HCT116 (cell line): ENCODE measurements at regions not wholly inside any gene's neighbourhood (a gene's known extent, or its start where the extent isn't known, plus 50 kb on each side); places are given as distances from the start of the nearest gene placed in this dataset.

Experiments
- ATAC-seq: fragments of 200-7000 bp; cut with Tn5 transposase; 2 replicates; pipeline ENCODE4 v1.9.1; 2020; ENCODE audit warnings: mild to moderate bottlenecking, moderate library complexity
- BruUV-seq: library from RNA; stranded (reverse); fragments of 400-500 nt; replicated peaks from 2 replicates; lab custom pipeline; 2021; lab: Mats Ljungman, UMichigan
- CTCF ChIA-PET: fragments of 300-600 bp; sonication (Branson Sonifier 250); formaldehyde crosslinking; loops from one replicate; lab custom pipeline; 2021; ENCODE audit warnings: antibody characterized with exemption; lab: Charles Lee
- POLR2A ChIA-PET: fragments of 300-600, 350-600 bp; sonication (Branson Sonifier 250); formaldehyde crosslinking; loops from one replicate; lab custom pipeline; 2021; ENCODE audit warnings: antibody characterized with exemption; lab: Charles Lee
- RAD21 ChIA-PET, 2 experiments: fragments of 300-600 bp; sonication (Branson Sonifier 250); formaldehyde crosslinking; loops; one replicate each; lab custom pipeline; 2023; ENCODE audit warnings: low total read pairs in 2 of 2; ENCODE audit not compliant: uncharacterized antibody in 2 of 2, unreplicated experiment in 2 of 2, low non-redundant PET in 1 of 2; lab: Charles Lee
- DNase-seq: peaks from one replicate; pipeline ENCODE4 v3.0.0-alpha.2; 2010; ENCODE audit warnings: low read depth, low spot score
- H2AFZ ChIP-seq: fragments of 200-600 bp; shearing (Covaris generic), sonication (generic); 2 replicates; pipeline ENCODE4 v1.6.1; 2017; ENCODE audit warnings: low read depth, mixed run types, mixed read lengths, antibody characterized with exemption, low read length; ENCODE audit not compliant: poor library complexity, severe bottlenecking
- H3K27ac ChIP-seq: 2 replicates; pipeline ENCODE4 v1.5.1; 2012; ENCODE audit warnings: low read depth, low read length
- H3K27me3 ChIP-seq: fragments of 200-600 bp; sonication (generic); 2 replicates; pipeline ENCODE4 v1.6.1; 2016; ENCODE audit warnings: mixed run types, low read length, mixed read lengths; ENCODE audit not compliant: insufficient read depth
- H3K36me3 ChIP-seq, 2 experiments: fragments of 200-500 bp in 1 of 2; fragments of 200-600 bp in 1 of 2; sonication (Bioruptor generic) in 1 of 2; sonication (generic) in 1 of 2; 2 replicates each; pipeline versions ENCODE4 v1.5.1 to v1.6.1; 2014 to 2016; ENCODE audit warnings: low read length in 2 of 2, inconsistent platforms in 1 of 2, mixed read lengths in 1 of 2, mixed run types in 1 of 2; ENCODE audit not compliant: insufficient read depth in 2 of 2, control insufficient read depth in 1 of 2
- H3K4me1 ChIP-seq, 2 experiments: fragments of 200-600 bp in 1 of 2; sonication (generic) in 1 of 2; 2 replicates each; pipeline versions ENCODE4 v1.5.1 to v1.6.1; 2012 to 2017; ENCODE audit warnings: low read length in 2 of 2, inconsistent platforms in 1 of 2, mild to moderate bottlenecking in 1 of 2, mixed read lengths in 1 of 2, mixed run types in 1 of 2, moderate library complexity in 1 of 2; ENCODE audit not compliant: insufficient read depth in 2 of 2, control insufficient read depth in 1 of 2
- H3K4me2 ChIP-seq: fragments of 200-600 bp; sonication (generic); 2 replicates; pipeline ENCODE4 v1.6.1; 2017; ENCODE audit warnings: mixed run types, low read length, mixed read lengths
- H3K4me3 ChIP-seq, 2 experiments: fragments of 200-600 bp in 1 of 2; sonication (generic) in 1 of 2; replicated peaks in 1 of 2; 2 replicates each; pipeline ENCODE4 v1.5.1; 2011 to 2016; ENCODE audit warnings: low read length in 2 of 2, control low read depth in 1 of 2, low read depth in 1 of 2, mild to moderate bottlenecking in 1 of 2, mixed read lengths in 1 of 2, mixed run types in 1 of 2
- H3K79me2 ChIP-seq: fragments of 200-600 bp; sonication (generic); 2 replicates; pipeline ENCODE4 v1.6.1; 2017; ENCODE audit warnings: mild to moderate bottlenecking, mixed run types, low read length, moderate library complexity, mixed read lengths; ENCODE audit not compliant: insufficient read depth
- H3K9ac ChIP-seq: fragments of 200-600 bp; sonication (generic); 2 replicates; pipeline ENCODE4 v1.6.1; 2016; ENCODE audit warnings: low read length, mixed read lengths
- H3K9me2 ChIP-seq: fragments of 200-600 bp; sonication (generic), shearing (Covaris generic); 2 replicates; pipeline ENCODE4 v1.6.1; 2017; ENCODE audit warnings: mixed run types, mild to moderate bottlenecking, moderate library complexity; ENCODE audit not compliant: insufficient read depth
- H3K9me3 ChIP-seq, 2 experiments: fragments of 200-500 bp in 1 of 2; fragments of 200-600 bp in 1 of 2; sonication (Bioruptor generic) in 1 of 2; sonication (generic) in 1 of 2; 2 replicates each; pipeline ENCODE4 v1.6.1; 2014 to 2017; ENCODE audit warnings: low read length in 2 of 2, mixed read lengths in 2 of 2, inconsistent platforms in 1 of 2, low read depth in 1 of 2, mild to moderate bottlenecking in 1 of 2, mixed run types in 1 of 2, moderate library complexity in 1 of 2; ENCODE audit not compliant: control insufficient read depth in 1 of 2, insufficient read depth in 1 of 2
- H4K20me1 ChIP-seq: fragments of 200-600 bp; sonication (generic), shearing (Covaris generic); 2 replicates; pipeline ENCODE4 v1.6.1; 2017; ENCODE audit warnings: mixed run types, mild to moderate bottlenecking, moderate library complexity; ENCODE audit not compliant: insufficient read depth
- ATF3 ChIP-seq: IDR thresholded peaks from 2 replicates; pipeline ENCODE4 v1.6.1; 2012
- CEBPB ChIP-seq: IDR thresholded peaks from 2 replicates; pipeline ENCODE4 v1.6.1; 2012; ENCODE audit warnings: low read depth
- EGR1 ChIP-seq: IDR thresholded peaks from 2 replicates; pipeline ENCODE4 v1.6.1; 2012; ENCODE audit warnings: low read depth
- EZH2 ChIP-seq: fragments of 200-600 bp; sonication (generic); IDR thresholded peaks from 2 replicates; pipeline ENCODE4 v1.6.1; 2017; ENCODE audit warnings: antibody characterized with exemption, mixed run types
- EZH2phosphoT487 ChIP-seq: fragments of 200-600 bp; IDR thresholded peaks from 2 replicates; pipeline ENCODE4 v1.6.1; 2018; ENCODE audit warnings: antibody characterized with exemption, borderline replicate concordance
- JUND ChIP-seq: IDR thresholded peaks from 2 replicates; pipeline ENCODE4 v1.6.1; 2012
- MAX ChIP-seq: IDR thresholded peaks from 2 replicates; pipeline ENCODE4 v1.6.1; 2012
- POLR2A ChIP-seq: IDR thresholded peaks from 2 replicates; pipeline ENCODE4 v1.7.0; 2011; ENCODE audit warnings: borderline replicate concordance; ENCODE audit not compliant: insufficient read depth, insufficient read length; ENCODE audit errors: extremely low read depth
- SIN3A ChIP-seq: IDR thresholded peaks from 2 replicates; pipeline ENCODE4 v1.6.1; 2012; ENCODE audit warnings: low read depth
- SP1 ChIP-seq: IDR thresholded peaks from 2 replicates; pipeline ENCODE4 v1.6.1; 2012; ENCODE audit warnings: low read depth
- SRF ChIP-seq: IDR thresholded peaks from 2 replicates; pipeline ENCODE4 v1.6.1; 2012; ENCODE audit warnings: low read depth
- TCF7L2 ChIP-seq: IDR thresholded peaks from 2 replicates; pipeline ENCODE4 v1.7.0; 2011; ENCODE audit warnings: borderline replicate concordance, inconsistent platforms; ENCODE audit not compliant: insufficient read depth, insufficient read length; ENCODE audit errors: extremely low read depth
- ZNF274 ChIP-seq: fragments of 200-500 bp; sonication (Bioruptor generic); IDR thresholded peaks from 2 replicates; pipeline ENCODE4 v1.6.1; 2014; ENCODE audit warnings: mild to moderate bottlenecking, low read depth, low read length, inconsistent platforms
- intact Hi-C: fragments of 100-400 bp; cut with micrococcal nuclease; formaldehyde crosslinking; loops from 2 replicates; pipeline ENCODE4 v1.10.0; 2022
- TF ChIP-seq, protein P1 (sequence below): IDR thresholded peaks from 2 replicates; pipeline ENCODE4 v1.6.1; 2011; ENCODE audit warnings: mild to moderate bottlenecking, low read length, moderate library complexity; ENCODE audit not compliant: insufficient replicate concordance; ENCODE audit errors: extremely low read depth
- TF ChIP-seq, protein P2 (sequence below): IDR thresholded peaks from 2 replicates; pipeline ENCODE4 v1.6.1; 2012; ENCODE audit warnings: low read depth

DNA sequence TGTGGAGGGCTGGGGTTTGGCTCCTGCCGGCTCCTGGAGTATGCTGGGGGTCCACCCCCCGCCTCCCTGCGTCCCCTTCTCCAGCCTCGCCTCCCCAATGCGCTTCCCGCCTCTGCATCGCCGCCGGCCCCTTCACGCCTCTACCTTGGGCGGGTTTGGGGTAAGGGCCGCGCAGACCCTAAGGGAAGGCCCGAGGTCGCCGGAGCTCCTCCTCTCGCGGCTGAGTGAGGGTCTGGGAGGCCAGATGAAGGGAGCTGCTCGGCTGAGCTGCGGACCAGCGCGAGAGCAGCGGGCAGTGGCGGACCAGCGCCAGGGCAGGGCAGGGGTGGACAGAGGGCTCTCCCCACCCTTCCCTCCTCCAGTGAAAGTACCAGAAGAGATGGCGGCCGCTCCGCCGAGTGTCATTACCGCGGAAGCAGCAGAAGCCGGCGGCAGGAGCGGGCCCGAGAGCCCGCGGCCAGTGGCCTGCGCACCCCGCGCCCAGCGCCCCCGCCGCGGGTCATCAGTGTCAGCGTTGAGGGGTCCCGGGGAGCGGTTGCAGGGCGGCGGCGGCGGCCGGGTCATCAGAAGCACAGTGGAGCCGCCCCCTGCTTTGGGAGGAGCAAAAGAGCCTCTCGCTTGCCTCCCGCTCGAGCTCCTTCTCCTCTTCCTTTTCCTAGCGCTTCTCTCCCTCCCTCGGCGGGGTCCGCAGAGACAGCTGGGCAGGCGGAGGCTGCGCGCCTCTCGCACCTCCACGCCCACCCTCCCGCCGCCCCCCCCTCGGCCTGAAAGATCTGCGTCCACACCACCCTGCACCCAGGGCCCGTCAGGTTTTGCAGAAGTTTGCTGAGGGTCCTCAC lies 255.6 kb upstream of the CADM1 start:
- Histone ChIP-seq H3K9ac (no peak overlapping the region), H3K4me3 (no peak overlapping the region), H2AFZ (no peak overlapping the region), H3K4me2 (no peak overlapping the region), H3K79me2 (no peaks in the 10 kb centered on the region), H3K27ac (no peak overlapping the region), H4K20me1 (no peaks in the 10 kb centered on the region), H3K4me1 (no peaks in the 10 kb centered on the region), H3K27me3 (no peaks in the 10 kb centered on the region), H3K9me3 (no peaks in the 10 kb centered on the region; a peak in 2 of 4 replicates), H3K36me3 (no peaks in the 10 kb centered on the region), H3K9me2 (no peaks in the 10 kb centered on the region)
- BruUV-seq = no TSS peak
- ChIA-PET RAD21 (no interaction called here), CTCF (no interaction called here), POLR2A (no interaction called here)
- no peak for DNase-seq
- TF ChIP-seq SRF = no peak
- TF ChIP-seq ATF3 = no peak
- TF ChIP-seq ZNF274 = no peak
- TF ChIP-seq, protein P1, sequence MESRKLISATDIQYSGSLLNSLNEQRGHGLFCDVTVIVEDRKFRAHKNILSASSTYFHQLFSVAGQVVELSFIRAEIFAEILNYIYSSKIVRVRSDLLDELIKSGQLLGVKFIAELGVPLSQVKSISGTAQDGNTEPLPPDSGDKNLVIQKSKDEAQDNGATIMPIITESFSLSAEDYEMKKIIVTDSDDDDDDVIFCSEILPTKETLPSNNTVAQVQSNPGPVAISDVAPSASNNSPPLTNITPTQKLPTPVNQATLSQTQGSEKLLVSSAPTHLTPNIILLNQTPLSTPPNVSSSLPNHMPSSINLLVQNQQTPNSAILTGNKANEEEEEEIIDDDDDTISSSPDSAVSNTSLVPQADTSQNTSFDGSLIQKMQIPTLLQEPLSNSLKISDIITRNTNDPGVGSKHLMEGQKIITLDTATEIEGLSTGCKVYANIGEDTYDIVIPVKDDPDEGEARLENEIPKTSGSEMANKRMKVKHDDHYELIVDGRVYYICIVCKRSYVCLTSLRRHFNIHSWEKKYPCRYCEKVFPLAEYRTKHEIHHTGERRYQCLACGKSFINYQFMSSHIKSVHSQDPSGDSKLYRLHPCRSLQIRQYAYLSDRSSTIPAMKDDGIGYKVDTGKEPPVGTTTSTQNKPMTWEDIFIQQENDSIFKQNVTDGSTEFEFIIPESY = no peak
- no peak for TF ChIP-seq MAX
- TF ChIP-seq EZH2 = no peak
- no peak for TF ChIP-seq SIN3A
- TF ChIP-seq, protein P2, sequence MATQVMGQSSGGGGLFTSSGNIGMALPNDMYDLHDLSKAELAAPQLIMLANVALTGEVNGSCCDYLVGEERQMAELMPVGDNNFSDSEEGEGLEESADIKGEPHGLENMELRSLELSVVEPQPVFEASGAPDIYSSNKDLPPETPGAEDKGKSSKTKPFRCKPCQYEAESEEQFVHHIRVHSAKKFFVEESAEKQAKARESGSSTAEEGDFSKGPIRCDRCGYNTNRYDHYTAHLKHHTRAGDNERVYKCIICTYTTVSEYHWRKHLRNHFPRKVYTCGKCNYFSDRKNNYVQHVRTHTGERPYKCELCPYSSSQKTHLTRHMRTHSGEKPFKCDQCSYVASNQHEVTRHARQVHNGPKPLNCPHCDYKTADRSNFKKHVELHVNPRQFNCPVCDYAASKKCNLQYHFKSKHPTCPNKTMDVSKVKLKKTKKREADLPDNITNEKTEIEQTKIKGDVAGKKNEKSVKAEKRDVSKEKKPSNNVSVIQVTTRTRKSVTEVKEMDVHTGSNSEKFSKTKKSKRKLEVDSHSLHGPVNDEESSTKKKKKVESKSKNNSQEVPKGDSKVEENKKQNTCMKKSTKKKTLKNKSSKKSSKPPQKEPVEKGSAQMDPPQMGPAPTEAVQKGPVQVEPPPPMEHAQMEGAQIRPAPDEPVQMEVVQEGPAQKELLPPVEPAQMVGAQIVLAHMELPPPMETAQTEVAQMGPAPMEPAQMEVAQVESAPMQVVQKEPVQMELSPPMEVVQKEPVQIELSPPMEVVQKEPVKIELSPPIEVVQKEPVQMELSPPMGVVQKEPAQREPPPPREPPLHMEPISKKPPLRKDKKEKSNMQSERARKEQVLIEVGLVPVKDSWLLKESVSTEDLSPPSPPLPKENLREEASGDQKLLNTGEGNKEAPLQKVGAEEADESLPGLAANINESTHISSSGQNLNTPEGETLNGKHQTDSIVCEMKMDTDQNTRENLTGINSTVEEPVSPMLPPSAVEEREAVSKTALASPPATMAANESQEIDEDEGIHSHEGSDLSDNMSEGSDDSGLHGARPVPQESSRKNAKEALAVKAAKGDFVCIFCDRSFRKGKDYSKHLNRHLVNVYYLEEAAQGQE = no peak
- no peak for TF ChIP-seq EGR1
- TF ChIP-seq TCF7L2 = no peak
- TF ChIP-seq POLR2A = no peak
- TF ChIP-seq JUND = no peak
- TF ChIP-seq EZH2phosphoT487 = no peak
- no peak for TF ChIP-seq CEBPB
- no peak for TF ChIP-seq SP1
- ATAC-seq = no peak
- intact Hi-C loops = no loop called here
